IPS-20b (cell line): ENCODE measurements at regions not wholly inside any gene's neighbourhood (a gene's known extent, or its start where the extent isn't known, plus 50 kb on each side); places are given as distances from the start of the nearest gene placed in this dataset.

ENCODE experiments used
- H3K27ac ChIP-seq: one replicate; pipeline ENCODE4 v1.5.1; 2013; ENCODE audit warnings: low read length
- H3K27me3 ChIP-seq: 2 replicates; pipeline ENCODE4 v1.6.1; 2013; ENCODE audit warnings: mild to moderate bottlenecking, low read length, inconsistent platforms; ENCODE audit not compliant: insufficient read depth
- H3K36me3 ChIP-seq: 2 replicates; pipeline ENCODE4 v1.6.1; 2013; ENCODE audit warnings: low read depth, mild to moderate bottlenecking, inconsistent platforms, low read length, moderate library complexity; ENCODE audit not compliant: insufficient read depth
- H3K4me1 ChIP-seq: 2 replicates; pipeline ENCODE4 v1.6.1; 2013; ENCODE audit warnings: mild to moderate bottlenecking, control low read depth, inconsistent platforms, low read length, moderate library complexity; ENCODE audit not compliant: insufficient read depth
- H3K4me3 ChIP-seq: 2 replicates; pipeline ENCODE4 v1.5.1; 2013; ENCODE audit warnings: mild to moderate bottlenecking, low read length, inconsistent platforms
- H3K9ac ChIP-seq: 2 replicates; pipeline ENCODE4 v1.6.1; 2013; ENCODE audit warnings: low read depth, mild to moderate bottlenecking, inconsistent platforms, low read length, moderate library complexity
- H3K9me3 ChIP-seq: 2 replicates; pipeline ENCODE4 v1.6.1; 2013; ENCODE audit warnings: mild to moderate bottlenecking, low read depth, low read length, inconsistent platforms; ENCODE audit not compliant: insufficient read depth

DNA sequence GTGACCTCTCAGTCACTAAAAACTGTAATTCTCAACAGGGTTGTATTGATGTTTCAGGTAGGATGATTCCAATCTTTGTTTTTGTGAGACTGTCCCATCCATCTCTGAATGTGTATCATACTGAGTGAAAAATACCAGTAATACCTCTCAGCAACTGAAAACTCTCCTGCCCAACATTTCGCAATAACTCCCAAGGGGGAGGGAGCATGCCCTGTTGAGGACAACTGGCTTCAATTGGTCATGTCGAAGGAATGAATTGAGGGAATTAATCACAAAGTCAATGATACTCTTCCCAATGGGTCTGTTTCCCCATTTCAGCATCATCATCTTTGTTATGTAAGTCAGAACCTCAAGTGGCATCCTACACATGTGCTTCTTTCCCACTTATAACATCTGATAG is 102.4 kb upstream of the E2F7 start:
- Histone ChIP-seq H3K4me3 (no peak overlapping the region), H3K36me3 (no peaks in the 10 kb centered on the region), H3K9me3 (no peaks in the 10 kb centered on the region)

DNA sequence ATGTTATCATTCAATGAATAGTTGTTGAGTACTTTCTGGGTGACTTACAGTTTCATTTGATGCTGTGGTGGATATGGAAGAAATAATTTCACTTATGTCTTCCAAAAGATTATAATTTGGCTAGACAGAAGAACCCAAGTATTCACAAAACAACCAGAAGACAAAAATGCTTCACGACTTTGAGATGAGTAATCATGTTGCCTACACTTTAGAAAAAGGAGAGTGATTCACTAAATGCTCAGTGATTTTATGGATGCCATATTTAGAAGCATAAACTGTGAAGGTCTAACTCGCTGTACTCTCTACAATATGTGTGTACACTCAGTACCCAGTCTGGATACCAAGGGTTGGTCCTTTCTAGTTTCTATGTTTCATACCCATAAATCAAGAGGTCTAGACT is 101.3 kb upstream of the E2F7 start:
- H3K27me3 ChIP-seq = no peaks in the 10 kb centered on the region
- H3K4me3 ChIP-seq = no peak overlapping the region
- no peak overlapping the region for H3K9ac ChIP-seq
- no peaks in the 10 kb centered on the region for H3K36me3 ChIP-seq
- no peaks in the 10 kb centered on the region for H3K9me3 ChIP-seq
- no peak overlapping the region for H3K27ac ChIP-seq
- peaks cover 17% of the 10 kb centered on the region; the same call in 1 of the 2 replicates for H3K4me1 ChIP-seq

More for the DNA sequence above, 102.4 kb upstream of the E2F7 start:
- H3K27ac ChIP-seq = no peak overlapping the region
- no peaks in the 10 kb centered on the region for H3K27me3 ChIP-seq
- H3K9ac ChIP-seq = no peak overlapping the region
- H3K4me1 ChIP-seq = peaks cover 11% of the 10 kb centered on the region; the same call in 1 of the 2 replicates

DNA sequence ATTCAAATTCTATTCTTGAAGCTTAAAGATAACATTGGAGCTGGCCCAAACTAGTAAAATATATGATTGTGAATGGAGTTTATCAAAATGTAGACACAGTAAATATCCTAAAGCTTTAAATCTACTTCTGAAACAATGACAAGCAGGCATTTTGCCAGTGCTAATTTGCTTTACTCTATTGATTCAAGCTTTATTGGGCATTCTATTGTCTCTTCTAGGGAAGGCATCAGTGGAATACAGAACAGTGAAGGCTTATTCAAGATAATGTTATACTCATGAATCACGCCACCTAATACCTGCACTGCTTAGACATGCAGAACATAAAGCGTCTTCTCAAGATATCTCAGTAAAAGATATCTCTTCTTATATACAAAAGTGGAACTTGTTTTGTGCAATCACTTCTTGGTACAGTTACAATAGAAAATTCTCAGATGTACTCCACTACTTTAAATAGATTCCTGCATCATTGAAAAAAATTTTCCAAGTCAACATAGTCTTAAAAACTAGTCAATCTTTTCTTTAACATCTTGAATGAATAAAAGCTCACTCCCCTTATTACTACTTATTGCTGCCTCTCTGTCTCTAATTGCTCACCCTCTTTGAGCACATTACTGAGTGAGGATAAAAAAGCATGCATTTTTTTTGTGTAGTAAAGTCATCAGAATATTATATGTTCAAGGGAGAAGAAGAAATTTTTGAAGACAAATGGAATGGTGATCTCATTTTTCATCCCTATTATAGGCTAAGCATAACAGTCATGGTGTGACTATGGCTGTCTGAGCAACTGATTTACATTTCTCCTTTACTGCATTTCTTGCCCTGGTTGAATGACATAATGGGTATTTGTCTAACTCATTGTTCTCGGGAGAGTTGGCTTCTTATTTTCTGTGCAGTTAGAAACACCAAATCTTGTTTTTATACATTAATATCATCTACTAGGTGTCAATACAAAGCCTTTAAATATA is 98.0 kb upstream of the E2F7 start:
- no peak overlapping the region for H3K9ac ChIP-seq
- H3K9me3 ChIP-seq = no peaks in the 10 kb centered on the region
- peaks cover 28% of the 10 kb centered on the region; the same call in 1 of the 2 replicates for H3K4me1 ChIP-seq
- no peak overlapping the region for H3K27ac ChIP-seq
- H3K4me3 ChIP-seq = no peak overlapping the region
- H3K36me3 ChIP-seq = no peaks in the 10 kb centered on the region
- no peaks in the 10 kb centered on the region for H3K27me3 ChIP-seq

DNA sequence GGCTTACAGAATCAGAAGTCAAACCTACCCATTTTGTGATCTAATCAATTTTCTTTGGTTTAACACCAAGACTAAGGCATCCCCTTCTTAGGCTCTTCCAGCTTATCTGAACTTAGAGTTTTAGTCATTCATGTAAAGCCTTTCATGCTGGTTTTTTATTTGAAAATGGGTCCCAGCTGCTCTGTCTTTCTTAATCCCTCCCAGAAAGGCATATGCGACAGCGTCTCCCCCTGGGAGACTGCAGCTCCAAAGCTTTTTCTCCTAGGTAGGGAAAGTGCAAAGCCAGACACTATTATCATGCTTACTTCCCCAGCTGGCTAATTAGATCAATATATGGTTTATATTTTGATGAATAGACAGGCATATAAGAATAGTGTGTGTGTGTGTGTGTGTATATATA is 96.6 kb upstream of the E2F7 start:
- H3K9me3 ChIP-seq = no peaks in the 10 kb centered on the region

DNA sequence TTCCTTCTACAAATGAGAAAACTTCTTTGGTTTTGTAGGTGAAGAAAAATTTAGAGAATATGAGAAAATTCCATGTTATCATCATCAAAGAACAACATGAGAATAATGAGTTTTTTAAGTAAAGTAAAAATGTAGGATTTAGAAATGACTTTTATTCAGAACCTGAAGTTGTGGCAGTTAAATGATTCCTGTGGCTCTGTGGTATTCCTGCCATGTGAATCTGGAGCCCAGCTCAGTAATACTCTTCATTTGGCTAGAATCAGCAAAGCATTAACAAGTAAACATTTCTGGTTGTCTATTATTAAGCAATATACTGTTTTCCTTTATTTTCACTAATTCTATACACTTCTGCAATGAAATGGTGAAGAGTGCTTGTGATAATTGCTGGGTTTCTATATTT is 95.6 kb upstream of the E2F7 start:
- no peaks in the 10 kb centered on the region for H3K36me3 ChIP-seq
- H3K27ac ChIP-seq = no peak overlapping the region
- no peaks in the 10 kb centered on the region for H3K9me3 ChIP-seq
- no peak overlapping the region for H3K9ac ChIP-seq
- H3K4me1 ChIP-seq = peaks cover 28% of the 10 kb centered on the region; the same call in 1 of the 2 replicates
- no peaks in the 10 kb centered on the region for H3K27me3 ChIP-seq
- H3K4me3 ChIP-seq = no peak overlapping the region

More for the DNA sequence above, 96.6 kb upstream of the E2F7 start:
- H3K27me3 ChIP-seq = no peaks in the 10 kb centered on the region
- no peak overlapping the region for H3K27ac ChIP-seq
- H3K36me3 ChIP-seq = no peaks in the 10 kb centered on the region
- no peak overlapping the region for H3K4me3 ChIP-seq
- peaks cover 28% of the 10 kb centered on the region; the same call in 1 of the 2 replicates for H3K4me1 ChIP-seq
- H3K9ac ChIP-seq = no peak overlapping the region

DNA sequence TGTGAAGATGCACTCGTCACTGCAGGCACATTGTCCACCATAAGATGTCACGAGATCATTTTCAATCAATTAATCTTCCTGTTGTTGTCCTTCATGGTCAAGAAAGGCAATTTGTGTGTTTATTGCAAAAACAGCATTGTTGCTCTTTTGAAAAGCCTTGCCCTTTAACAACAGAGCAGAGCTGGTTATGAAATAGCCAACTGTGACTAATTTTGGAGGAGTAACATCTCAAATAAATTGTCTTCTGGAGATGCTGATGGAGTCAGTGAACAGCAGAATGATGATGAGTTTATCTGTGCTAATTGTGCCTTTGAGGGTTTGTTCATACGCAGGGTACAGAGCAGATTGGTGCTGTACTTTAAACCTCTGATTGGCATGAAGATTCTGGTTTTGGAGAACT is 88.3 kb upstream of the E2F7 start:
- Histone ChIP-seq H3K27ac (no peak overlapping the region), H3K9ac (no peak overlapping the region), H3K4me3 (no peak overlapping the region), H3K9me3 (0 out of 2 replicates have a peak, but pooled peaks cover 4% of the 10 kb centered on the region), H3K36me3 (no peaks in the 10 kb centered on the region), H3K27me3 (no peaks in the 10 kb centered on the region), H3K4me1 (no peaks in the 10 kb centered on the region)

DNA sequence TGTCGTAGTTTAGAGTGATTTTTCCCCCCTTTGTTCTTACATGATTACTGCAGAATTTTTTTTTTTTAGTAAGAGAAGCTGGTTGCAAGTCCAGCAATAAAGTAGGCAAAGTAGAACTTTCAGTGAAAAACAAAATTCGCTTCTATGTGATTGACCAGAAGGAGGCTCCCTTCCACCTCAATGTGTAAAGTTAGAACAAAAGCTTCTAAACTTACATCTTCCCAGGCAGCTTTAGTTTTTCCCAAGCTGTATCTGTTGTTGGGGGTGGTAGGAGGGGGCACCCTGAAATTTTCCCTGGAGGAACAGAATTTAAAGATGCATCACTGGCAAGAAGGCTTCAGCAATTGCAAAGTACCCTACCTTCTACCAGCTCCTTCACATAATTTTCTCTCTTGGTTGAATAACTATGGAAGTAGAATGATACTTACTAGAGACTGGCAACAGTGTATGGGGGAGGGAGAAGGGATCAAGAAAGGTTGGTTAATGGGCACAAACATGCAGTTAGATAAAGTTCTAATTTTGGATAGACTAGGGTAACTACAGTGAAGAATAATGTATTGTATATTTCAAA is 87.3 kb upstream of the E2F7 start:
- Histone ChIP-seq H3K36me3 (no peaks in the 10 kb centered on the region), H3K27me3 (no peaks in the 10 kb centered on the region), H3K27ac (no peak overlapping the region), H3K9me3 (0 out of 2 replicates have a peak, but pooled peaks cover 4% of the 10 kb centered on the region), H3K9ac (no peak overlapping the region), H3K4me3 (no peak overlapping the region), H3K4me1 (no peaks in the 10 kb centered on the region)

DNA sequence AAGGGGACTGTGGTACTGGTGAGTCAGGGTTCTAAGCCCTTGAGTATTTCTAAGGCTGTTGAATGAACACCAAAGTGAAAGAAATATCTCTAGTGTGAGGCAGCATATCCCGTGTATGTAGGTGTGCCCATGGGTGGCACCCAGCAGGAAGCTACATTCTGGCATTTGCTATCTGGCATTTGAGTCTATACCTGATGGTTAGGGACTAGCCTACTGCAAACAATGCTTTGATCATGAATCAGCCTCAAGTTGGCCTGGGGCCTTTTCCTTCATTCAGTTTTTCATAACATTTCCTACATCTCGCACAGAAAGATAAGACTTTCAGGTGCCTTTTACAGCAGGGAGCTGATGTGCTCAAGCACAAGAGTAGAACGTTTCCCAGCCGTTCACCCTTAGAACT is 85.7 kb upstream of the E2F7 start:
- H3K27me3 ChIP-seq = no peaks in the 10 kb centered on the region
- H3K4me3 ChIP-seq = no peak overlapping the region
- H3K27ac ChIP-seq = no peak overlapping the region
- H3K9ac ChIP-seq = no peak overlapping the region
- no peaks in the 10 kb centered on the region for H3K36me3 ChIP-seq
- no peaks in the 10 kb centered on the region for H3K4me1 ChIP-seq
- H3K9me3 ChIP-seq = 0 out of 2 replicates have a peak, but pooled peaks cover 4% of the 10 kb centered on the region

DNA sequence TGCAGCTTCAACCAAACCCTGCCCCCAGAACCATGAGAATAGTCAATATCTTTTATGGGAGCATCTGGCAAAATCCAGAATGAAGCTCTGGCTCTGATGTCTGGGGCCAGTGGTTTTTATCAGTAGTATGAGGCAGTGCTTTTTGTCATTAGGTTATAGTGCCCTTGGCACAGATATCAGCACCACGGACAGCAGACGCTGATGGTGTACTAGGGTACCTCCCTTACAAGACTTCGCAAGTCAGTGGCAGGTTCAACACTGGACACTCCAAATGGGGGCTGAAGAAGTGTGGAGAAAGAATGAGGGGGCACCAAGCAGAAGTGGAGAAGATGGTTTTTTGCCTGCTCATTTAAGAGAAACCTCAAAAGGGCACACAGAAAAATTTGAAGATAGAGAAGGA is 68.2 kb upstream of the E2F7 start:
- no peaks in the 10 kb centered on the region for H3K9me3 ChIP-seq
- H3K27ac ChIP-seq = no peak overlapping the region
- H3K4me1 ChIP-seq = no peaks in the 10 kb centered on the region
- H3K9ac ChIP-seq = no peak overlapping the region
- no peaks in the 10 kb centered on the region for H3K36me3 ChIP-seq
- no peaks in the 10 kb centered on the region for H3K27me3 ChIP-seq
- no peak overlapping the region for H3K4me3 ChIP-seq

DNA sequence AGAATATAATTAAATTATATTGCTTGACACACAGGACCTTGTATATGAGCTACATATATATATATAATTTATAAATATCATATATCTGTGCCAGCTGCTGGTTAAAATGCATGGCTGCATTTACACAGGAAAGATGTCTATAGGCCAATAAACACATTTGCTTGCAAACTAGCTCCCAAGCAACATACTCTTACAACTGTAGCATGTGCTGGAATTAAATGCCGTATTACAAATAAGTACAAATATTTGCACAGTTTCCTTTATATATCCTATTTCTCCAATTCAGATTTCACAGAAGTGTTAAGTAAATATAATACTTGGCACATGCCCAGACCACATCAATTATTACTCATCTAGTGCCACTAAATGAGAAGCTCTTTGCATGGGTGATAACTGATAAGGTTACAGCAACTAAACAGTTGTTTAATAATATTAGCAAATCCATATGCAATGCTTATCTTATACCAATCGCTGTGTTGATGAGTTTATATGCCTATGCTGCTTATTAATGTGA is 66.7 kb upstream of the E2F7 start:
- Histone ChIP-seq H3K36me3 (no peaks in the 10 kb centered on the region), H3K4me1 (no peaks in the 10 kb centered on the region), H3K27me3 (no peaks in the 10 kb centered on the region), H3K27ac (no peak overlapping the region), H3K9me3 (no peaks in the 10 kb centered on the region), H3K9ac (no peak overlapping the region), H3K4me3 (no peak overlapping the region)

DNA sequence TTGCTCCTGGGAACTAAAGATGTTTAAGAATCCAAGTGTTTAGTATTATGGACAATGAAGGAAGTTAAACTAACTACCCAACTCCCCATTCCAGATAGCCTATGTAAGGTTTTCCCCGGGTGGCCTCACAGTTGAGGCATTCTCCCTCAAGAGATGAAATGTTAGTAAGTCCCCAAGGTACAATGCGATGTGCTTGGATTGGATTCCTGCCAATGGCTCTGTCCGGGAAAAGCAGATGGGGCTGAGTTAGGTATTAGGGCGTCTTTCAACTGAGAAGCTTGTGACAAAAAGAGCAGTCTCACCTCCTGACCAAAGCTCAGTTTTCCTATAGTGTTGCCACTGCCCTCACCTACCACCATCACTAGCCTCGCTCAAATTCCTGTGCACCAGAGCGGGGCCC is 64.8 kb upstream of the E2F7 start:
- H3K9ac ChIP-seq = no peak overlapping the region
- no peaks in the 10 kb centered on the region for H3K9me3 ChIP-seq
- H3K27me3 ChIP-seq = no peaks in the 10 kb centered on the region

DNA sequence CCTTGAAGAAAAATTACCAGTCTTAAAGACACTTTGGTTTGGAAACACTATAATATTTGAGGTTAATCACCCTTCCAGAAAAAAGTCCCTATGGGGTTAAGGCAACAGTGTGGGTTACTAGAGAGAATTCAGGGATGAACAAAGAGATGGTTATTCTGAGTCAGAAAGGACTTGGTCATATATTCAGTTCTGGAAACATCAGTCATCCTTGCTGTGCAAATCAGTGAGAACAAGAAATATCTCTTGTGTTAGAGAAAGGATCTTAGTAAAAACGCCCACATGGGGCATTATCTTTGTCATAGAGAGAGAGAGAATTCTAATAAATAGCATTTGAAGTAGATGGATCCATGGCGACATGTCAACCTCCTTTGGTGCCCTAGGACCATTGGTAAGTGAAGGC is 59.4 kb upstream of the E2F7 start:
- Histone ChIP-seq H3K27me3 (no peaks in the 10 kb centered on the region), H3K9ac (no peak overlapping the region), H3K36me3 (no peaks in the 10 kb centered on the region), H3K4me3 (no peak overlapping the region), H3K27ac (no peak overlapping the region), H3K9me3 (no peaks in the 10 kb centered on the region), H3K4me1 (no peaks in the 10 kb centered on the region)

More for the DNA sequence above, 64.8 kb upstream of the E2F7 start:
- Histone ChIP-seq H3K4me3 (no peak overlapping the region), H3K4me1 (no peaks in the 10 kb centered on the region), H3K36me3 (no peaks in the 10 kb centered on the region), H3K27ac (no peak overlapping the region)
